MM.1S (cell line): ENCODE measurements at regions not wholly inside any gene's neighbourhood (a gene's known extent, or its start where the extent isn't known, plus 50 kb on each side); places are given as distances from the start of the nearest gene placed in this dataset.

ENCODE experiments used
- DNase-seq: peaks from one replicate; pipeline ENCODE4 v3.0.0-alpha.2; 2015
- H2AFZ ChIP-seq: fragments of 300-600 bp; sonication (generic); 2 replicates; pipeline ENCODE4 v1.6.0; 2016; ENCODE audit warnings: antibody characterized with exemption, low read length
- H3F3A ChIP-seq: fragments of 300-600 bp; sonication (generic); 2 replicates; pipeline ENCODE4 v1.6.1; 2016; ENCODE audit warnings: mild to moderate bottlenecking, antibody characterized with exemption, low read length, moderate library complexity, mixed read lengths; ENCODE audit not compliant: insufficient read depth
- H3K27ac ChIP-seq: fragments of 300-600 bp; sonication (generic); 2 replicates; pipeline ENCODE4 v1.5.1; 2016; ENCODE audit warnings: mild to moderate bottlenecking, low read length
- H3K27me3 ChIP-seq: fragments of 300-600 bp; sonication (generic); replicated peaks from 2 replicates; pipeline ENCODE4 v1.6.0; 2016; ENCODE audit warnings: low read length; ENCODE audit not compliant: insufficient read depth
- H3K36me3 ChIP-seq: fragments of 300-600 bp; sonication (generic); replicated peaks from 2 replicates; pipeline ENCODE4 v1.6.1; 2016; ENCODE audit warnings: mild to moderate bottlenecking, low read length, mixed read lengths; ENCODE audit not compliant: insufficient read depth
- H3K4me1 ChIP-seq: fragments of 300-600 bp; sonication (generic); 2 replicates; pipeline ENCODE4 v1.6.1; 2016; ENCODE audit warnings: low read length, mixed read lengths
- H3K4me2 ChIP-seq: fragments of 300-600 bp; sonication (generic); 2 replicates; pipeline ENCODE4 v1.6.0; 2016; ENCODE audit warnings: low read depth, low read length
- H3K4me3 ChIP-seq: fragments of 300-600 bp; sonication (generic); 2 replicates; pipeline ENCODE4 v1.5.1; 2016; ENCODE audit warnings: low read length, mixed read lengths
- H3K79me2 ChIP-seq: fragments of 300-600 bp; sonication (generic); 2 replicates; pipeline ENCODE4 v1.6.1; 2016; ENCODE audit warnings: mixed run types, low read length, mixed read lengths
- H3K9ac ChIP-seq: fragments of 300-600 bp; sonication (generic); 2 replicates; pipeline ENCODE4 v1.6.1; 2016; ENCODE audit warnings: low read length, mixed read lengths
- H3K9me2 ChIP-seq: fragments of 300-600 bp; sonication (generic); replicated peaks from 2 replicates; pipeline ENCODE4 v1.6.1; 2016; ENCODE audit warnings: mild to moderate bottlenecking, low read length, mixed read lengths; ENCODE audit not compliant: insufficient read depth
- H3K9me3 ChIP-seq: fragments of 300-600 bp; sonication (generic); replicated peaks from 2 replicates; pipeline ENCODE4 v1.6.1; 2016; ENCODE audit warnings: mild to moderate bottlenecking, low read length, mixed read lengths; ENCODE audit not compliant: insufficient read depth
- H4K20me1 ChIP-seq: fragments of 300-600 bp; sonication (generic); 2 replicates; pipeline ENCODE4 v1.6.1; 2016; ENCODE audit warnings: mild to moderate bottlenecking, low read length, moderate library complexity, mixed read lengths; ENCODE audit not compliant: insufficient read depth
- CTCF ChIP-seq: fragments of 300-600 bp; sonication (generic); IDR thresholded peaks from 2 replicates; pipeline ENCODE4 v1.5.1; 2016; ENCODE audit warnings: antibody characterized with exemption, low read length, mixed read lengths
- EZH2 ChIP-seq: fragments of 300-600 bp; sonication (generic); optimal IDR thresholded peaks from 2 replicates; pipeline ENCODE3; 2017; ENCODE audit warnings: low read depth, mild to moderate bottlenecking, antibody characterized with exemption, low read length, mixed read lengths
- EZH2phosphoT487 ChIP-seq: fragments of 300-600 bp; sonication (generic); IDR thresholded peaks from 2 replicates; pipeline ENCODE4 v1.6.1; 2018; ENCODE audit warnings: antibody characterized with exemption, low read length

DNA sequence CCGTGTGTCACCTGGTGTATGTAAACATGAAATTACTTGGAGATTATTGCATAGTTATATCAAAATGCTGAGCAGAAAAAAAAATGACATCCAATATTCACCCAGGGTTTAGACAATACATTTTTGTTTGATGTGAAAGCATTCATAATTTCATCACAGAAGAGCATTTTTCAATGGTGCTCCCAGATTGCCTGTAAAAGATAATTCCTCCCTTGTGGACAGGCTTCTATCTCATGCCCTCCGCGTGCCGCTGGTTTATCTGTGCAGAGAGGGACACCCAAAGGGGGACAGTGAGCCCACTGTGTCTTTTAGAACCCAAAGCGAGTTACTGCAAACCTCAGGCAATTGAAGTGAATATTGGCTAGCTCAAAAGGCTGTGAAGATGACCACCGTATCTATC, 126.2 kb upstream of the KLF6 start:
- Histone ChIP-seq H3K9me3 (no peaks in the 10 kb centered on the region), H3K9me2 (no peaks in the 10 kb centered on the region), H3K4me1 (no peaks in the 10 kb centered on the region), H3K27me3 (no peaks in the 10 kb centered on the region), H3K36me3 (no peaks in the 10 kb centered on the region), H3K4me2 (no peak overlapping the region), H3K4me3 (no peak overlapping the region), H3K9ac (no peak overlapping the region), H3F3A (no peaks in the 10 kb centered on the region), H3K79me2 (no peaks in the 10 kb centered on the region), H4K20me1 (no peaks in the 10 kb centered on the region), H2AFZ (no peak overlapping the region), H3K27ac (no peak overlapping the region)
- TF ChIP-seq CTCF (no peak), EZH2 (no peak), EZH2phosphoT487 (no peak)
- no peak for DNase-seq

DNA sequence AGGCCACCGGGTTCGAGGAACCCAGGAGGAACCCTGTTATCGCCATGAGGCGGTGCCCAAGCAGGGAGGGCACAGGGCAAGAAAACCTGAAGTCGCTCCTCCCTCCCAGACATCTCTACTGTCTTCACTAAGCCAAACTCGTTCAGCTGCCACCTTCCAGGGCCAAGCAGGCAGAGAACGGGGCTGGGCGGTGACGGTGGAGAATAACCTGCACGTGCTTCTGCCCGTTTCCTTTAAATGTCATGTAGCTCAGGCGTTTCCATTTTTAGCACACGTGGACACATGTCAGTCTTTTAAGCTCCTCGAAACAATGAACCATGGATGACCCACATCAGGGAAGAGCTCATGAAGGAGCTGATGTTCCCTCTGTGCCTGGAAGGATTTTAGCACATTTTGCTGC, 124.3 kb upstream of the KLF6 start:
- no peak overlapping the region for H3K4me3 ChIP-seq
- H3K27ac ChIP-seq: no peak overlapping the region
- no peak overlapping the region for H2AFZ ChIP-seq
- no peak for TF ChIP-seq EZH2
- TF ChIP-seq EZH2phosphoT487: no peak
- no peak for TF ChIP-seq CTCF
- no peaks in the 10 kb centered on the region for H3K27me3 ChIP-seq
- H3K79me2 ChIP-seq: no peaks in the 10 kb centered on the region
- H4K20me1 ChIP-seq: no peaks in the 10 kb centered on the region
- DNase-seq: no peak
- no peaks in the 10 kb centered on the region for H3K9me3 ChIP-seq
- H3K4me1 ChIP-seq: no peaks in the 10 kb centered on the region
- no peak overlapping the region for H3K9ac ChIP-seq
- no peaks in the 10 kb centered on the region for H3F3A ChIP-seq
- no peaks in the 10 kb centered on the region for H3K9me2 ChIP-seq
- no peaks in the 10 kb centered on the region for H3K36me3 ChIP-seq
- H3K4me2 ChIP-seq: no peak overlapping the region

GRCh38 chr10:3908183-3908582, 123.2 kb upstream of the KLF6 start:
- no peaks in the 10 kb centered on the region for H3K4me1 ChIP-seq
- H3F3A ChIP-seq: no peaks in the 10 kb centered on the region
- no peaks in the 10 kb centered on the region for H3K9me2 ChIP-seq
- TF ChIP-seq EZH2phosphoT487 (no peak), CTCF (no peak), EZH2 (no peak)
- H3K79me2 ChIP-seq: no peaks in the 10 kb centered on the region
- H3K36me3 ChIP-seq: no peaks in the 10 kb centered on the region
- no peak overlapping the region for H3K4me2 ChIP-seq
- no peak for DNase-seq
- no peaks in the 10 kb centered on the region for H3K9me3 ChIP-seq
- no peak overlapping the region for H2AFZ ChIP-seq
- no peak overlapping the region for H3K27ac ChIP-seq
- no peaks in the 10 kb centered on the region for H3K27me3 ChIP-seq
- no peaks in the 10 kb centered on the region for H4K20me1 ChIP-seq
- H3K4me3 ChIP-seq: no peak overlapping the region
- no peak overlapping the region for H3K9ac ChIP-seq
